HG02678 (cell line): ENCODE measurements at regions not wholly inside any gene's neighbourhood (a gene's known extent, or its start where the extent isn't known, plus 50 kb on each side); places are given as distances from the start of the nearest gene placed in this dataset.
"Not testable (repeated sequence)": the region's sequence is repeated elsewhere in the genome, so short reads cannot be mapped to it uniquely, and the experiment has no call there.

Experiments used
- ATAC-seq: cut with Tn5 transposase; IDR thresholded peaks from one replicate; pipeline ENCODE4 v1.9.1; 2021; ENCODE audit warnings: mild to moderate bottlenecking, moderate library complexity; ENCODE audit not compliant: unreplicated experiment

GRCh38 chr6:121593011-121593641 lies 157.7 kb downstream of the GJA1 start:
- ATAC-seq, result no peak

- no peak for ATAC-seq
Measured at GRCh38 chr6:121594053-121594452, 158.6 kb downstream of the GJA1 start.

DNA sequence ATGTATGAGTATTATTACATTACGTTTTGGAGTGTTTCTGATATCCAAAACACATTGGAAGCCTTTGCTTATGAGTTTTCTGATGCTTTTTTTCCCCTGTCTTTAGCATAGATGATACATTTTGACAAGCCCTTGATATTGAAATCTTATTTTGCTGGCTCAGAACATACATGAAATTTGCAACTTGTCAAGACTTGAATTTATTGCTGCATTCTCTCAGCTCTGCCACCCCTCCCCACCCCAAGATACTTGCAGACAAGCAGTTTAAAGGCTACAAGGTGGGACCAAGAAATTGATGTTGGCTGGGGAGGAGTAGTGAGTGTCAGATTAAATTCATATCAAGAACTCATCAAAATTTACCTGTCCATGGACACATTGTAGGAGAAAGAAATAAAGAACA lies 160.2 kb downstream of the GJA1 start:
- ATAC-seq, result no peak

GRCh38 chr6:121596441-121596840 lies 161.0 kb downstream of the GJA1 start:
- no peak for ATAC-seq

DNA sequence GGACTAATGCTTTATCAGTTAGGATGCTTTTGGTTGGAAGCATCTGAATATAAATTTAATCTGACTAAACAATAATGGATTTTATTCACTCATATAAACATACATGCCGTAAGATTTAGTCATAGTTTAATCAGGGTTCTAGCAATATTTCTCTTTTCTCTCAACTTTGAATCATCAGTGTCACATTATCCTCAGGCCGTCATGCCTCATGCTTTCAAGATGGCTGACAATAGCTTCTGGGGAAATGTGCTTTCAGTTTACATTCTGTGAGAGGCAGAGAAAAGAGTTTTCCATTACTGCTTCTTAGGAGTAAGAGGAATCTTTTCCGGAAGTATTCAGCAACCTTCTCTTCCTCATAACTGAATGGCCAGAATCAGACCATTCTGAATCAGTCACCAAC lies 162.2 kb downstream of the GJA1 start:
- no peak for ATAC-seq

GRCh38 chr6:121599331-121599730 lies 163.9 kb downstream of the GJA1 start:
- ATAC-seq, result not testable (repeated sequence)

- ATAC-seq, result no peak
Measured at GRCh38 chr6:121600389-121601168, 165.1 kb downstream of the GJA1 start.

GRCh38 chr6:121603486-121603885 lies 168.0 kb downstream of the GJA1 start:
- ATAC-seq, result no peak

- no peak for ATAC-seq
Measured at GRCh38 chr6:121607721-121608120, 172.3 kb downstream of the GJA1 start.

GRCh38 chr6:121608270-121608669 lies 172.8 kb downstream of the GJA1 start:
- ATAC-seq, result no peak

- ATAC-seq, result no peak
Measured at GRCh38 chr6:121609281-121609680, 173.8 kb downstream of the GJA1 start.

DNA sequence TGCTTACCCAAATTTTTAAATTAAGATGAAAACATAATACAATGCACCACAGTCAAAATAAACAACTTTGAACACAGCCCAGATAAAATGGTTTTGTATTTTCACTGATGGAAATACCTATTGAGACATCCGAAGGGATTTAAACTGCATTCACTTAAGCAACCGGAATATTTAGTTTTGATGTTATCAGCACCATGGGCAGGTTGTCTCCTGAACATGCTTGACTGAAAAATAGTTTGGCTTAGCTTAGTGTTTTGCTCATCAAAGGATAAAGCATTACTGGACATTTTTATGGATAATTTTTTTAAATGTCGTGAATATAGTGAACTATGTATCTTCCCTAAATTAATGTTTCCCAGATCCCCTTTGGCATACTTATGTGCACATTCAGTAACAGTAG lies 177.5 kb downstream of the GJA1 start:
- ATAC-seq, result no peak

- no peak for ATAC-seq
Measured at GRCh38 chr6:121614115-121614514, 178.7 kb downstream of the GJA1 start.

DNA sequence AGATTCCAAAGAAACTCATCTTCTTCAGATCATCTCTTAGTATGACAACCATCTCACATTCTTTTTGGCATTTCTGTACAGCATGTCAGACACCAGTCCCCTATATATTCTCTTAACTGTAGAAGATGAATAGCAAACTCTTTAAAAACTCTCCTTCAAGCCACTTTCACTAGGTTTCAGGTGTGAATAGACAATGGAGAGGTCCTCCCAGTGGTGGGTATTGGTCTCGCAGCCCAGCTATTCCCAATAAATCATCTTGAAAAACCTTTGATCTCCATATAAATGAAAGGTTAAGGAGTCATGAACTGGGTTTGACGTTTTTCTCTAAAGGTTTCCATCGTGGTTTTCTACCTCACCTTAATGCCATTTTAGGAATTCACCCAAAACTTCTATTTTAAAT lies 180.0 kb downstream of the GJA1 start:
- no peak for ATAC-seq

DNA sequence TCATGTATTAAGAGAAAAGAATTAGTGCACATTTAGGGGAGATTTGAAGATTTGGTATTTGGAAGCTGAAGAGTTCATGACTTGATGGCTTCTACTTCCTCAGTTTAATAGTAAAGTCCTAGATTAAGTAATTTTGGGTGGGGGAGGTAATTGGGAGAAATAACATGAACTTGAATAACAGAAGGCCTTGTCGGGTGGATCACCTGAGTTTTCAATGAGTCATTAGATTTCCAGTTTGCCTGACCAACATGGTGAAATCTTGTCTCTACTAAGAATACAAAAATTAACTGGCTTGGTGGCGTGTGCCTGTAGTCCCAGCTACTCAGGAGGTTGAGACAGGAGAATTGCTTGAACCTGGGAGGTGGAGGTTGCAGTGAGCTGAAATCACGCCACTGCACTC lies 181.0 kb downstream of the GJA1 start:
- ATAC-seq, result no peak

- no peak for ATAC-seq
Measured at GRCh38 chr6:121617388-121617787, 181.9 kb downstream of the GJA1 start.

- ATAC-seq, result no peak
Measured at GRCh38 chr6:121619013-121619412, 183.6 kb downstream of the GJA1 start.

GRCh38 chr6:121619987-121620740 lies 184.7 kb downstream of the GJA1 start:
- no peak for ATAC-seq

DNA sequence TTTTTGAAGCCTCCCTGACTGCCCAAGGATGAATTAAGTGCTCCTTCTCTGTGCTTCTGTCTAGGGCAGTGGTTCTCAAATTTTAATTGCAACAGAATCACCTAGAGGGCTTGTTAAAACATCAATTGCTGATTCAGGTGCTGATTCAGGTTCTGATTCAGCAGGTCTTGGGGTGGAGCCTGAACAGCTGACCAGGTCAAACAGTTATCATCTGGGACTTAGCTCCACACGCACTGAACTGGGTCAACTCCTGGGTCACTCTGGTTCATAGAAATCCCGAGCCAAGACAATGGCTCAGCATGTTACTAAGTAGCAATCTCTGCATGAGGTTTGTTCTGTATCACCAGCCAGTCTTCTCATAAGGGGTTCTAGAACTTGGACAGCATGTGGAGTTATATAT lies 192.3 kb downstream of the GJA1 start:
- no peak for ATAC-seq

- no peak for ATAC-seq
Measured at GRCh38 chr6:121630716-121631115, 195.3 kb downstream of the GJA1 start.

GRCh38 chr6:121631752-121632151 lies 196.3 kb downstream of the GJA1 start:
- not testable (repeated sequence) for ATAC-seq

DNA sequence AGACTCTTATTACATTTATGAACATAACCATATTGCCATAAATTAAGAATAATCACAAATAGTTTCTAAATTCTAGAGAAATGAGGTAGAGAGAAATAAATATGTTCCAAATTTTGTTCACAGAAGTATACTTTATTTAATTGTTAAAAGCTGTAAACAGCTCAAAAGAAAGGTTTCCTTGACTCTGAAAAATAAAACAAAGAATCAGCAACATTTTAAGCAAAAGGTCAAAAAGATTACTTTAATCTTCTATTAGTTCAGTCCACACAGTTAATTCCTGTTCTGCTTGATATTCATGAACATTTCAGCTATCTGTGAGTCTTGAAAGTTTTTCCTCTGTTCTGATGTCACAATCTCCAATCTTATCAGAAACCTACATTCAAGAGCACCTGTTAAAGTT lies 197.9 kb downstream of the GJA1 start:
- ATAC-seq, result no peak
